GM10248 (cell line): ENCODE measurements at regions not wholly inside any gene's neighbourhood (a gene's known extent, or its start where the extent isn't known, plus 50 kb on each side); places are given as distances from the start of the nearest gene placed in this dataset.

ENCODE experiments used
- CTCF ChIA-PET: fragments of 300-600 bp; sonication (Branson Sonifier 250); formaldehyde crosslinking; extraction: SDS; loops from one replicate; lab custom pipeline; 2021; ENCODE audit warnings: antibody characterized with exemption; lab: Yijun Ruan, JAX
- POLR2A ChIA-PET: fragments of 350-650 bp; sonication (Branson Sonifier 250); formaldehyde crosslinking; extraction: SDS; loops from one replicate; lab custom pipeline; 2020; ENCODE audit warnings: antibody characterized with exemption; lab: Yijun Ruan, JAX
- DNase-seq: peaks from one replicate; pipeline ENCODE4 v3.0.0; 2012; ENCODE audit errors: extremely low spot score
- CTCF ChIP-seq: IDR thresholded peaks from 2 replicates; pipeline ENCODE4 v1.5.1; 2012; ENCODE audit warnings: mild to moderate bottlenecking, low read depth; ENCODE audit errors: extremely low read depth, missing control alignments, control extremely low read depth

DNA sequence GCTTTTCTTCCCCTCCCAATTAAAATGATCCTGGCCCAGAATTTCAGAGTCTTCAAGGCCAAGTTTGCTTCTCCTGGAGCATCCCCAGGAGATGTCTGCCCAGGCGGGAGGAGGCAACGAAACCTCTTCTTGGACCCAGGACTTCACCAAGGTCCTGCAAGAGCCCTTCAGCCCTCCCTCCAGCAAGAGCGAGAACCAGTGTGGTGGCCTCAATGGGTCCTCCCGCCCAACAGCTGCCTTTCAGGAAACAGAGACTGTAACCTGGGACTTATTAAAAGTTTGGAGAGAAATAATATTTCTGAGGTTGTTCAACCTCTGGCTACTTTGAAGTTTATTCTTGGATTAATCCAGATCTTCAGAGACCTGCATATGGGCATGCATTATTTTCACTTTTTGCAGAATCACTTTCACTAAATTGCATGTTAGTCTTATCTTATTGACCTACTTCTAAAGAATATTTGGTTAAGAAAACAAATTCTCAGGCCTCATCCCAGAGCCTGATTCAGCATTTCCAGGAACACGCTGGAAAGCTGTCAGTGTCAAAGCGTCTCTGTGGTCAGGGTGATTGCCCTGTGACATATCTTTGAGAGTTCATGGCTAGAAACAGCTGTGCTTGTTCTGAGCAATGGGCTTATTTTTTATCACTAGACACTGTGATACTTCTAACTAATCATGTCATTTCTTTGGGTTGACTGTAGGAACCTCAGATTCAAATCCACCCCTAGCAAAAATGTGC lies 66.0 kb upstream of the CLDN14 start:
- TF ChIP-seq CTCF, result no peak
- CTCF ChIA-PET, result no interaction called here
- no peak for DNase-seq
- POLR2A ChIA-PET, result no interaction called here

DNA sequence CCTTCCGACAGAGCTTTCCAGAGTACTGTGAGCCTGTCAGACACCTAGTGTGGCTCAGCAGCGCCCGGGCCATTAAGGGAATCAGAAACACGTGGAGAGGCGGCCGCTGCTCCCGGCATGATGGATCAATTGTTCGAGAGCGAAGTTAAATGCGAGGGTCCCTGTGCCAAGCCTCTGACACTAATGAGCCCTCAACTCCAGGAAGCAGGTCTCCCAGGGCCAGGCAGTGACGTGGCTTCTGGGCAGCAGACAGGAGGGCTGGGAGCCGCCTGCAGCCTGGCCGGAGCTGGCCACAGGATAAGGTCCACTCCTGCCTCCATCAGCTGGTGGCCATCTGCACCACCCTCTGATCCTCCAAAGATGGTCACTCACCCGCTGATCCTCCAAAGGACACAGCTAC lies 67.5 kb upstream of the CLDN14 start:
- ChIA-PET POLR2A (no interaction called here), CTCF (interaction anchor here (1.1 to 2.6 kb wide), 2 partner anchors 43 to 126 kb away, joined by 3 to 11 read pairs; no protein-coding TSS in a partner anchor)
- DNase-seq, result no peak
- no peak for TF ChIP-seq CTCF

DNA sequence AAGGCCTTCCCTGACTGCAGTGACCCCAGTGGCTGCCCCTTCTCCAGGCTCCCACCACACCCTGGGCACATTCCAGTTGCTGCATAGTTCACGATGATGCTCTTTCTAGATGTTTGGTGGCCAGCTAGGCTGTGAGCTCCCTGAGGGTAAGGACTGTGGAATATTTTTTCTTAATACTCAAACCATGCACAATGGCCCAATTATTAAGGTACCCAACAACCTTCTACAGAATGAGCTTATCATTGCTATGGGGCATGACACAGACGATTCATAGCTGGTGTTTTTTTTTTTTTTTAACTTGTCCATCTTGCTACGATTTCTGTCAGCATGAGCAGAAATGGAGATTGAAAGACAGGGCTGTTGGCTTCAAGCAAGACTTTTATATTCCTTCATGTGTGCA lies 68.9 kb upstream of the CLDN14 start:
- ChIA-PET CTCF (interaction anchor here (1.1 to 2.6 kb wide), 4 partner anchors 44 to 158 kb away, joined by 3 to 11 read pairs (median 3); no protein-coding TSS in a partner anchor), POLR2A (no interaction called here)
- no peak for TF ChIP-seq CTCF
- no peak for DNase-seq

GRCh38 chr21:36549470-36549869 lies 69.5 kb upstream of the CLDN14 start:
- no peak for TF ChIP-seq CTCF
- POLR2A ChIA-PET, result no interaction called here
- CTCF ChIA-PET, result interaction anchor here (1.1 to 2.6 kb wide), 3 partner anchors 45 to 159 kb away, joined by 3 to 11 read pairs (median 3); no protein-coding TSS in a partner anchor
- DNase-seq, result no peak

DNA sequence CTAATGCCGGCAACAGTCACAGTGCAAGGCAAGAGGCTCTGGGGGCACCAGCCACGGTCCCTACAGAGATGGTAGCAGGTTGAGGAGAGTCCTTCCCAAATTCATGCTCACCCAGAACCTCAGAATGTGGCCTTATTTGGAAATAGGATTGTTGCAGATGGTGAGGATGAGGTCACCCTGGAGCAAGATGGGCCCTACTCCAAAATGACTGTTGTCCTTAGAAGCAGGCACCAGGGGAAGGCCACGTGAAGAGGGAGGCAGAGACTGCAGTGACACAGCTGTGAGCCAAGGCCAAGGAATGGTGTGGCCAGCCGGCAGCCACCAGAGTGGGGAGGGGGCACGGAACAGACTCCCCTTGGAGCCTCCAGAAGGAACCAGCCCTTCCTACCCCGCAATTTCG lies 70.8 kb upstream of the CLDN14 start:
- no peak for DNase-seq
- ChIA-PET POLR2A (no interaction called here), CTCF (no interaction called here)
- TF ChIP-seq CTCF, result no peak

DNA sequence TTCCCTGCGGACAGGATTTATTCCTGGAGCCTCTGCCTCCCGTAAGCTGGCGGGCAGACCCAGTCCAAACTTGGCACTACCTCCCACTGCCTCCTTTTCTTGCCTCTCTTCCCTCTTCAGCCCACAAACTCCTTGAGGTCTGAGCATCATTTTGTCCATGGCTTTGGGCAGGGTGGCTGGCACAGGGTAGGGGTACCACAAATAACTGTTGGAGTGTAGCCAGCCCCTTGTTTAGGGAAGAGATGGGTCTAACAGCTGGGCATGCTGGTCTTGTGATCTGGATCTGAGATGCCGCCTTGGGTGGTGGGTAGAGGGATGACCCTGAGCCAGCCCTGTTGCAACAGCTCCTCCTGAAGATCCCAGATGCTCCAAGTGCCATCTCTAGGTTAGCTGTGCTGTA lies 71.4 kb upstream of the CLDN14 start:
- CTCF ChIA-PET, result no interaction called here
- no peak for DNase-seq
- no peak for TF ChIP-seq CTCF
- POLR2A ChIA-PET, result no interaction called here
